GM10266 (cell line): ENCODE measurements at regions not wholly inside any gene's neighbourhood (a gene's known extent, or its start where the extent isn't known, plus 50 kb on each side); places are given as distances from the start of the nearest gene placed in this dataset.
A peak's percentile ranks its signal among the peaks of the same experiment; 100 is the strongest.

Experiments used
- DNase-seq: peaks from one replicate; pipeline ENCODE4 v3.0.0; 2012; ENCODE audit errors: extremely low spot score
- TF ChIP-seq, protein P1 (sequence below): IDR thresholded peaks from 2 replicates; pipeline ENCODE4 v1.5.1; 2012; ENCODE audit warnings: mild to moderate bottlenecking, low read depth; ENCODE audit not compliant: control insufficient read depth, insufficient read depth; ENCODE audit errors: missing control alignments

DNA sequence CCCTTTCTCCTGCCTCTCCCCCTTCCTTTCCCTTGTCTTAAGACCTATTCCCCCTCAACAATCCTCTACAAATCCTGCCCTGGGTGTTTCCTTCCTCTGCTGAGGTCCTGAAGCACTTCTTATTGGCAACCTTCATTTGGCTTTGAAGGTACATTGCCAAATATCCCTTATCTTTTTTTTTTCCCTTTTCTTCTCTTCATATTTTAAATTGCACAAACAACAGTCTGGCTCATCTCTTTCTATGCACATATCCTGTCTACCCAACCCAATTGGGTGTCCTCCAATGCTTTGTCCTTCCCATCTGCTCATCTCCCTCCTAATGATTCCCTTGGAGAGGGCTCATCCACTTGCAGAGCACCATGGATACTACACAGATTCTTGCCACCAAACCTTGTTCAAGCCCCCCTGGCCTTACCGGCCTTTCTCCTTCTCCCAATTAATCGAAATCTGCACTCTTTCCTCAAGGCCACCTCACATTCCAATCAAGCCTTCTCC lies 537.9 kb upstream of the JARID2 start:
- no peak for DNase-seq
- TF ChIP-seq, protein P1, sequence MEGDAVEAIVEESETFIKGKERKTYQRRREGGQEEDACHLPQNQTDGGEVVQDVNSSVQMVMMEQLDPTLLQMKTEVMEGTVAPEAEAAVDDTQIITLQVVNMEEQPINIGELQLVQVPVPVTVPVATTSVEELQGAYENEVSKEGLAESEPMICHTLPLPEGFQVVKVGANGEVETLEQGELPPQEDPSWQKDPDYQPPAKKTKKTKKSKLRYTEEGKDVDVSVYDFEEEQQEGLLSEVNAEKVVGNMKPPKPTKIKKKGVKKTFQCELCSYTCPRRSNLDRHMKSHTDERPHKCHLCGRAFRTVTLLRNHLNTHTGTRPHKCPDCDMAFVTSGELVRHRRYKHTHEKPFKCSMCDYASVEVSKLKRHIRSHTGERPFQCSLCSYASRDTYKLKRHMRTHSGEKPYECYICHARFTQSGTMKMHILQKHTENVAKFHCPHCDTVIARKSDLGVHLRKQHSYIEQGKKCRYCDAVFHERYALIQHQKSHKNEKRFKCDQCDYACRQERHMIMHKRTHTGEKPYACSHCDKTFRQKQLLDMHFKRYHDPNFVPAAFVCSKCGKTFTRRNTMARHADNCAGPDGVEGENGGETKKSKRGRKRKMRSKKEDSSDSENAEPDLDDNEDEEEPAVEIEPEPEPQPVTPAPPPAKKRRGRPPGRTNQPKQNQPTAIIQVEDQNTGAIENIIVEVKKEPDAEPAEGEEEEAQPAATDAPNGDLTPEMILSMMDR = no peak

DNA sequence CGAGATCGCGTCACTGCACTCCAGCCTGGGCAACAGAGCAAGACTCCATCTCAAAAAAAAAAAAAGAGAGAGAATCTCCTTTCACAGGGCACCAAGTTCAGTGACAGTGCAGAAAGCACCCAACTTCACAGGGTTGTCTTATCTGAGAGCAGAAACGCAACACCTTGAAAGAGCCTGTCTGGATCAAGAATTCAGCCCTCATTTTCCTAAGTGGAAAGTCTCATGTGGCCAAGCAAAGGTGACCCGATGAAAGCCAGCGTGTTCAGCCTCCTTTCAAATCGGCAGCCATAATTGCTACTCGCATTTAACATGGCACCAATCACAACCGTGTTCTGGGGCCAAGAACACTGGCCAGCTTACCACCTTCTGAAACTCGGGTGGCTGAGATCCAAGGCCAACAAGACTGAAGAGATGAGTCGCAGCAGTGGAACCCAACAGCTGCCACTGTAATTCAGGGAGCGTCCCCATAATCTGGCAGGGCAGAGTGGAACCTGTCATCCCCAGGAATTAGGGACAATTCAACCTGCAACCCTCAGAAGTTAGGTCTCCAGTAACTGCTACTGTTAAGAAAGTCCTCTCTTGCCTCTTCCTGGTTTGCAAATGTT lies 536.7 kb upstream of the JARID2 start:
- no peak for DNase-seq
- TF ChIP-seq, protein P1 = no peak

DNA sequence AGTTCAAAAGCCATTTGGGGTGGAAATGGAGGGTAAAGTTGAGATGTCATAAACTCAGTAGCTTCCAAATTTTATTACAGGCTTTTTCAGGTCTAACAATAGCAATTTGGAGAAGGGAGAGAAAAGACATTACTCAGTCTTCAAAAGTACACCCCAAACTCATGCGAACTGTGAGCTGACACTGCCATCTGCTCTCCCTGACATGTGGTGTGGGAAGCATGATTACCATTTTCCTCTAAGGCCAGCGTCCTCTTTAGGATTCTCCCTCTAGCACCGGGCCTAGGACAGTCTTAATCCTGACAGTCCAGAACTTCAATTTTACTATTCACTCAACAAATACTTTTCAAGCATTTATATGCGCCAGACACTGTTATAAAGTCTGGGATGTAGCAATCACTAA lies 536.0 kb upstream of the JARID2 start:
- TF ChIP-seq, protein P1 = no peak

DNA sequence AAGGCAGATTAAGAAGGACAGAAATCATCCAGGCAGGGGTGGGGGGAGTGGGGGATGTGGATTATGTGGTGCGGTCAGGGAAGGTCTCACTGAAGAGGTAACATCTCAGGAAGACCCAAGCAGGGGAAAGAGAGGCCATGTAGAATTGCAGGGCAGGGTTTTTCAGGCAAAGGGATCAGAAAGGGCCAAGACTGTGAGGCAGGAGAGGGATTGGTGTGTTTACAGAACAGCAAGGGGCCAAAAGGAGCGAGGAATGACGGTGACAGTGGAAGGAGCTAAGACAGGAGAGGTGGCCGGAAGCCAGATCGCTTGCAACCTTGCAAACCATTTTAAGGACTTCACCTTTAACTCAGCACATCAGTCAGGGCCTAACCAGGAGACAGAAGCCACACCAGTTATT lies 535.4 kb upstream of the JARID2 start:
- TF ChIP-seq, protein P1 = no peak
- DNase-seq = no peak

More for the DNA sequence above, 536.0 kb upstream of the JARID2 start:
- DNase-seq = no peak

DNA sequence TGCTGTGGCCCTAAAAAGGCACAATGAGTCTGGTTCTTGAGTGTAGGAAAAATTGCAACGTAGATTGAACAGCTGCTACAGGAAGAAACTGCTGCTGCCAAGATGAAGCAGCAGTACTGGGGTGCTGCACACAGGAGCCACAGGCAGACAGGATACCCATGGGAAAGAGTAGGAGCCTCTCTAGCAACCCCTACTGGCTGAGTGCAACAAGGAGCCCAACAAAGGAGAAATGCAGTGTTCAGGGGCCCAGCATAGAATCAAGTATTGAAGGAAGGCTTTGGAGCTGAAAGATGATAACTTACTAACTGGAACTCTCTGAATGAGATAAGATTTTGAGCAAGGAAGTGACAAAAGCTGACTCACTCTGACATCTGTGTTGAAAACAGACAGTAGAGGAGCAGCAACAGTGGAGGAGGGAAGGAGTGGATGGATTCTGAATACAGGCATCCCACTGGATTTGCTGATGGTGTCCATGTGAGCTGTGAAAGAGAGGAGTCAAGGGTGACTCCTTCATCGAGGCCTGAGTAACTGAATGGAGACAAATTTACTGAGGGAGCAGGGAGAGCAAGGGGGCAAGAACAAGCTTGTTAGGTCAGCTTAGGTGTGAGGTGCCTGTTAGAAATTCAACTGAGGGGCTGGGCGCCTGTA lies 534.7 kb upstream of the JARID2 start:
- DNase-seq = peak; percentile 61
- TF ChIP-seq, protein P1 = peak; percentile 65

DNA sequence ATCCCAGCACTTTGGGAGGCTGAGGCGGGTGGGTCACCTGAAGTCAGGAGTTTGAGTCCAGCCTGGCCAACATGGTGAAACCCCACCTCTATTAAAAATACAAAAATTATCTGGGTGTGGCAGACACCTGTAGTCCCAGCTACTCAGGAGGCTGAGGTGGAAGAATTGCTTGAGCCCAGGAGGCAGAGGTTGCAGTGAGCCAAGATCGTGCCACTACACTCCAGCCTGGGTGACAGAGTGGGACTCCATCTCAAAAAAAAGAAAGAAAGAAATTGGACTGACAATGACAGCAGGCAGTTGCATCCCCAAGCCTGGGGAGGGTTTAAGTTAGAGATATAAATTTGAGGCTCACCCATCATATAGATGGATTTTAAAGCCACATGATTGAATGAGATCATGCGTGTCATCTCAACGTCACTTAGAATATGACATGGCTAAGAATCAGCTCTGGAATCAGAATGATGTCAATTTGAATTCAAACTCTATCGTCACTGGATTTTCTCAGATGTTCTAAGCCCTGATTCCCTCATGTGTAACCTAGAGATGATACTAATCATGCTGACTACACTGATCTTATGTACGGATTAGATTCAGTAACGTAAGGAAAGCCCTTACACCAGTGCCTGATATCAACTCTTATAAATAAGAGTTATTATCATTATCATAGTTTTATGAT lies 534.0 kb upstream of the JARID2 start:
- TF ChIP-seq, protein P1 = no peak
- no peak for DNase-seq
